IMR-90 (cell line): ENCODE measurements at regions not wholly inside any gene's neighbourhood (a gene's known extent, or its start where the extent isn't known, plus 50 kb on each side); places are given as distances from the start of the nearest gene placed in this dataset.

Experiments used
- ATAC-seq: fragments of 200-7000 bp; cut with Tn5 transposase; 2 replicates; pipeline ENCODE4 v1.9.1; 2020; ENCODE audit warnings: low read depth, mild to moderate bottlenecking, moderate library complexity
- BruUV-seq: library from RNA; stranded (reverse); fragments of 400-500 nt; replicated peaks from 2 replicates; lab custom pipeline; 2021; lab: Mats Ljungman, UMichigan
- CTCF ChIA-PET: fragments of 300-600 bp; formaldehyde crosslinking; extraction: SDS; loops from one replicate; lab custom pipeline; 2021; ENCODE audit warnings: antibody characterized with exemption; lab: Yijun Ruan, JAX
- POLR2A ChIA-PET: fragments of 300-600 bp; sonication (Branson Sonifier 250); formaldehyde crosslinking; loops from one replicate; lab custom pipeline; 2022; ENCODE audit warnings: antibody characterized with exemption; ENCODE audit not compliant: unreplicated experiment; lab: Charles Lee
- DNase-seq: peaks from one replicate; pipeline ENCODE4 v3.0.0; 2013
- H2AFZ ChIP-seq: replicated peaks from 2 replicates; pipeline ENCODE3; 2013; ENCODE audit warnings: low read length, mild to moderate bottlenecking; ENCODE audit not compliant: poor library complexity
- H2AK5ac ChIP-seq: 2 replicates; pipeline ENCODE4 v1.6.1; 2013; ENCODE audit warnings: low read depth, low read length, inconsistent platforms
- H2AK9ac ChIP-seq: replicated peaks from 2 replicates; pipeline ENCODE3; 2013; ENCODE audit warnings: mild to moderate bottlenecking, low read depth, low read length, moderate library complexity; ENCODE audit not compliant: poor library complexity
- H2BK120ac ChIP-seq: 2 replicates; pipeline ENCODE4 v1.6.1; 2013; ENCODE audit warnings: low read depth, low read length, inconsistent platforms
- H2BK15ac ChIP-seq: 3 replicates; pipeline ENCODE4 v1.6.1; 2013; ENCODE audit warnings: low read depth, low read length, inconsistent platforms
- H2BK20ac ChIP-seq: 2 replicates; pipeline ENCODE4 v1.6.1; 2013; ENCODE audit warnings: low read depth, mild to moderate bottlenecking, inconsistent platforms, low read length, moderate library complexity
- H2BK5ac ChIP-seq: 2 replicates; pipeline ENCODE4 v1.6.1; 2013; ENCODE audit warnings: mild to moderate bottlenecking, low read depth, low read length, inconsistent platforms; ENCODE audit not compliant: poor library complexity, severe bottlenecking
- H3K14ac ChIP-seq: replicated peaks from 2 replicates; pipeline ENCODE4 v1.6.1; 2013; ENCODE audit warnings: low read depth, low read length, inconsistent platforms
- H3K18ac ChIP-seq: 2 replicates; pipeline ENCODE4 v1.6.1; 2013; ENCODE audit warnings: low read depth, low read length, control low read depth
- H3K23ac ChIP-seq: 2 replicates; pipeline ENCODE4 v1.6.1; 2013; ENCODE audit warnings: low read depth, low read length, inconsistent platforms
- H3K27ac ChIP-seq: 2 replicates; pipeline ENCODE4 v1.5.1; 2013; ENCODE audit warnings: mild to moderate bottlenecking, control low read depth, low read length; ENCODE audit not compliant: insufficient read depth
- H3K27me3 ChIP-seq: 2 replicates; pipeline ENCODE4 v1.6.1; 2013; ENCODE audit warnings: low read length; ENCODE audit not compliant: control insufficient read depth, insufficient read depth
- H3K36me3 ChIP-seq: 2 replicates; pipeline ENCODE4 v1.6.1; 2013; ENCODE audit warnings: low read length, mixed read lengths; ENCODE audit not compliant: control insufficient read depth, insufficient read depth
- H3K4ac ChIP-seq: 2 replicates; pipeline ENCODE4 v1.6.1; 2013; ENCODE audit warnings: low read depth, low read length, inconsistent platforms
- H3K4me1 ChIP-seq: 2 replicates; pipeline ENCODE4 v1.6.1; 2013; ENCODE audit warnings: low read length, mixed read lengths; ENCODE audit not compliant: control insufficient read depth, insufficient read depth
- H3K4me2 ChIP-seq: 2 replicates; pipeline ENCODE4 v1.6.1; 2013; ENCODE audit warnings: low read depth, mild to moderate bottlenecking, control low read depth, low read length, moderate library complexity
- H3K4me3 ChIP-seq: 2 replicates; pipeline ENCODE4 v1.5.1; 2013; ENCODE audit warnings: low read depth, mild to moderate bottlenecking, control low read depth, low read length, moderate library complexity; ENCODE audit not compliant: insufficient read depth
- H3K56ac ChIP-seq: 2 replicates; pipeline ENCODE4 v1.6.1; 2013; ENCODE audit warnings: low read length, inconsistent platforms; ENCODE audit not compliant: insufficient read depth; ENCODE audit errors: extremely low read depth
- H3K79me1 ChIP-seq, 2 experiments: 2 replicates each; pipeline ENCODE4 v1.6.1; 2013; ENCODE audit warnings: low read length in 2 of 2, inconsistent platforms in 1 of 2, low read depth in 1 of 2
- H3K9ac ChIP-seq: 2 replicates; pipeline ENCODE4 v1.6.1; 2013; ENCODE audit warnings: low read depth, low read length, control low read depth
- H3K9me1 ChIP-seq: 2 replicates; pipeline ENCODE4 v1.6.1; 2013; ENCODE audit warnings: low read length, inconsistent platforms; ENCODE audit not compliant: insufficient read depth
- H3K9me3 ChIP-seq: 2 replicates; pipeline ENCODE4 v1.6.1; 2013; ENCODE audit warnings: low read length; ENCODE audit not compliant: control insufficient read depth, insufficient read depth
- H4K20me1 ChIP-seq: 2 replicates; pipeline ENCODE4 v1.6.1; 2013; ENCODE audit warnings: low read length, inconsistent platforms; ENCODE audit not compliant: insufficient read depth
- H4K5ac ChIP-seq: 2 replicates; pipeline ENCODE4 v1.6.1; 2013; ENCODE audit warnings: mild to moderate bottlenecking, low read depth, low read length, control low read depth
- H4K8ac ChIP-seq, 2 experiments: 2 replicates each; pipeline ENCODE4 v1.6.1; 2013; ENCODE audit warnings: low read depth in 2 of 2, low read length in 2 of 2, control low read depth in 1 of 2, inconsistent platforms in 1 of 2
- H4K91ac ChIP-seq: 2 replicates; pipeline ENCODE4 v1.6.1; 2013; ENCODE audit warnings: low read depth, low read length, inconsistent platforms; ENCODE audit not compliant: insufficient read depth
- BHLHE40 ChIP-seq: fragments of 150-350 bp; IDR thresholded peaks from 2 replicates; pipeline ENCODE4 v1.6.1; 2016; ENCODE audit warnings: mild to moderate bottlenecking, low read depth, low read length
- CEBPB ChIP-seq: IDR thresholded peaks from 2 replicates; pipeline ENCODE4 v1.6.1; 2012; ENCODE audit warnings: low read depth, low read length, improper control_type of control experiment
- CHD1 ChIP-seq: IDR thresholded peaks from 2 replicates; pipeline ENCODE4 v1.6.1; 2012; ENCODE audit warnings: low read depth, low read length, improper control_type of control experiment
- CTCF ChIP-seq: conservative IDR thresholded peaks from 2 replicates; pipeline ENCODE4 v1.5.1; 2012; ENCODE audit warnings: mild to moderate bottlenecking, low read depth, low read length, improper control_type of control experiment
- ELK1 ChIP-seq: fragments of 150-350 bp; IDR thresholded peaks from 2 replicates; pipeline ENCODE4 v1.6.1; 2016; ENCODE audit warnings: low read depth, mild to moderate bottlenecking, low read length, moderate library complexity, borderline replicate concordance
- FOS ChIP-seq: fragments of 150-350 bp; IDR thresholded peaks from 2 replicates; pipeline ENCODE4 v1.6.1; 2016; ENCODE audit warnings: low read depth, low read length
- MAFK ChIP-seq: IDR thresholded peaks from 2 replicates; pipeline ENCODE4 v1.6.1; 2012; ENCODE audit warnings: low read depth, low read length, improper control_type of control experiment
- MAZ ChIP-seq: IDR thresholded peaks from 2 replicates; pipeline ENCODE4 v1.6.1; 2012; ENCODE audit warnings: low read depth, mild to moderate bottlenecking, low read length, improper control_type of control experiment, moderate library complexity, borderline replicate concordance
- MXI1 ChIP-seq: IDR thresholded peaks from 2 replicates; pipeline ENCODE4 v1.6.1; 2012; ENCODE audit warnings: low read depth, mild to moderate bottlenecking, low read length, moderate library complexity, borderline replicate concordance
- NFE2L2 ChIP-seq: fragments of 150-350 bp; IDR thresholded peaks from 2 replicates; pipeline ENCODE4 v1.6.1; 2016; ENCODE audit warnings: low read depth, mild to moderate bottlenecking, low read length
- POLR2A ChIP-seq: IDR thresholded peaks from 2 replicates; pipeline ENCODE4 v1.6.1; 2012; ENCODE audit warnings: mild to moderate bottlenecking, low read depth, low read length
- RAD21 ChIP-seq: IDR thresholded peaks from 2 replicates; pipeline ENCODE4 v1.6.1; 2012; ENCODE audit warnings: low read length, improper control_type of control experiment
- RCOR1 ChIP-seq: IDR thresholded peaks from 2 replicates; pipeline ENCODE4 v1.6.1; 2012; ENCODE audit warnings: mild to moderate bottlenecking, low read length, improper control_type of control experiment; ENCODE audit not compliant: insufficient replicate concordance
- RFX5 ChIP-seq: IDR thresholded peaks from 2 replicates; pipeline ENCODE4 v1.8.0; 2012; ENCODE audit warnings: low read depth, mild to moderate bottlenecking, low read length, moderate library complexity
- SMC3 ChIP-seq: fragments of 150-350 bp; IDR thresholded peaks from 2 replicates; pipeline ENCODE4 v1.6.1; 2016; ENCODE audit warnings: low read depth, mild to moderate bottlenecking, antibody characterized with exemption, low read length, moderate library complexity
- USF2 ChIP-seq: fragments of 150-350 bp; IDR thresholded peaks from 2 replicates; pipeline ENCODE4 v1.6.1; 2017; ENCODE audit warnings: mild to moderate bottlenecking, antibody characterized with exemption, low read length, low read depth
- WGBS, 2 experiments: methylation state at CpG; one replicate each; pipeline versions ENCODE4 v1.1.5 to v1.1.7; 2013; ENCODE audit warnings: missing lambda C conversion rate in 2 of 2; ENCODE audit not compliant: insufficient read length in 1 of 2; ENCODE audit errors: extremely low coverage in 2 of 2; 5-methylcytosine and 5-hydroxymethylcytosine counted together
- dilution Hi-C: fragments of 300-500 bp; cut with HindIII; formaldehyde crosslinking; loops from one replicate; pipeline ENCODE4 v1.14.3; 2018; ENCODE audit warnings: low sequenced_read_pairs; ENCODE audit not compliant: unreplicated experiment
- in situ Hi-C: fragments of 300-500 bp; cut with MboI; formaldehyde crosslinking; loops from 3 replicates; pipeline ENCODE4 v1.14.3; 2019; ENCODE audit warnings: low sequenced_read_pairs, inconsistent platforms, mixed read lengths
- intact Hi-C: fragments of 100-400 bp; cut with micrococcal nuclease; formaldehyde crosslinking; loops from 2 replicates; pipeline ENCODE4 v1.10.0; 2022

GRCh38 chr10:117638200-117638599, 95.7 kb downstream of the EMX2 start:
- dilution Hi-C loops (no loop called here), intact Hi-C loops (no loop called here), in situ Hi-C loops (no loop called here)
- no peak overlapping the region for H2BK5ac ChIP-seq
- no peak overlapping the region for H2AK9ac ChIP-seq
- H4K5ac ChIP-seq: no peak overlapping the region
- no peak overlapping the region for H3K9ac ChIP-seq
- TF ChIP-seq NFE2L2: no peak
- no peak for TF ChIP-seq BHLHE40
- no peak for TF ChIP-seq CEBPB
- TF ChIP-seq SMC3: no peak
- no peak for TF ChIP-seq RAD21
- no peak for TF ChIP-seq POLR2A
- no peak for TF ChIP-seq RFX5
- no peak for TF ChIP-seq ELK1
- TF ChIP-seq USF2: no peak
- TF ChIP-seq CHD1: no peak
- no peak for TF ChIP-seq MAZ
- no peak for TF ChIP-seq MAFK
- TF ChIP-seq MXI1: no peak
- no peak for TF ChIP-seq CTCF
- no peak for TF ChIP-seq RCOR1
- no peak for TF ChIP-seq FOS
- no peak overlapping the region for H2BK20ac ChIP-seq
- H2BK120ac ChIP-seq: no peak overlapping the region
- no peaks in the 10 kb centered on the region for H3K27me3 ChIP-seq
- H3K56ac ChIP-seq: no peak overlapping the region
- no TSS peak for BruUV-seq
- no peak overlapping the region for H3K4ac ChIP-seq
- no peak overlapping the region for H2AK5ac ChIP-seq
- no peaks in the 10 kb centered on the region for H3K9me1 ChIP-seq
- peaks cover 5% of the 10 kb centered on the region for H3K9me3 ChIP-seq
- no CpG with 5 or more reads among the region's 2 CpGs for WGBS, 2 experiments
- ChIA-PET POLR2A (no interaction called here), CTCF (no interaction called here)
- no peak overlapping the region for H3K23ac ChIP-seq
- no peak overlapping the region for H4K8ac ChIP-seq
- H2BK15ac ChIP-seq: no peak overlapping the region
- no peaks in the 10 kb centered on the region for H3K79me1 ChIP-seq
- H3K14ac ChIP-seq: no peak overlapping the region
- H4K20me1 ChIP-seq: no peaks in the 10 kb centered on the region
- H4K91ac ChIP-seq: no peak overlapping the region
- ATAC-seq (no peak), DNase-seq (no peak)
- H3K18ac ChIP-seq: no peak overlapping the region
- no peak overlapping the region for H3K4me2 ChIP-seq
- H3K4me1 ChIP-seq: no peaks in the 10 kb centered on the region
- no peak overlapping the region for H3K4me3 ChIP-seq
- H3K36me3 ChIP-seq: no peaks in the 10 kb centered on the region
- no peak overlapping the region for H2AFZ ChIP-seq
- no peak overlapping the region for H3K27ac ChIP-seq
